ENCODE measurements at regions not wholly inside any gene's neighbourhood (a gene's known extent, or its start where the extent isn't known, plus 50 kb on each side); places are given as distances from the start of the nearest gene placed in this dataset.
"Not testable (repeated sequence)": the region's sequence is repeated elsewhere in the genome, so short reads cannot be mapped to it uniquely, and the experiment has no call there.

DNA sequence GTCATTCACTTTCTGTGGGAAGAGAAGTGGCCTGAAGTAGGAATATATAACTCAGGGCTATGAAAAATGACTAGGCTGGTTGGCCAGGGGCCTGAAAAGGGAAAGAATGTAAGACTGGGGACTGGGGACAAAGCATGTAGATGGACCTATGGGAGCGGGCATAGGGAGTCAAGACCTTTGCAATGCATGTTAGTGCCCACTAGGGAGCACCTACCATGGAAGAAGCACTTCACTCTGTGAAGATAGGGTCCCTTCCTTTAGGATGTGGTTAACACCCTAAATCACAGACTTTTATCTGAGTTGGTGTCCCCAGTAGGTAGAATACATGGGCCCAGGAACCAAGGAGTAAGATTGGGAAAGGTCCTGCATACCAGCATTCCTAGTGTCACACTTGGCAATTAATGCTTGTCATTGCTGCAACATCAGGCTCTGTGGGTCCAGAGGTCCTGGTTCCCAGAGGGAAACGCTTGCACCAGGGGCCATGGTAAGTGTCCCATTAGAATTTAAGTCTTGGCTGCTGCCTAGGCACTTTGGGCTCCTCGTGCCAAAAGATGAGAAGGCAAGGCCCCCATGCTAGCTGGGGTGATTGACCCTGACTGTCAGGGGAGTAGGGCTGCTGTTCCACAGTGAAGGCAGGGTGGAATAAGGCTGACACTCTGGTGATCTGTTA lies 79.6 kb downstream of the CRYGS start:
- H3K4me3 ChIP-seq (ENCODE audit: low read length): no peak overlapping the region
- no peak for TF ChIP-seq ZNF274 (IDR thresholded peaks at IDR 0.05; ENCODE audit: low read depth, low read length)

DNA sequence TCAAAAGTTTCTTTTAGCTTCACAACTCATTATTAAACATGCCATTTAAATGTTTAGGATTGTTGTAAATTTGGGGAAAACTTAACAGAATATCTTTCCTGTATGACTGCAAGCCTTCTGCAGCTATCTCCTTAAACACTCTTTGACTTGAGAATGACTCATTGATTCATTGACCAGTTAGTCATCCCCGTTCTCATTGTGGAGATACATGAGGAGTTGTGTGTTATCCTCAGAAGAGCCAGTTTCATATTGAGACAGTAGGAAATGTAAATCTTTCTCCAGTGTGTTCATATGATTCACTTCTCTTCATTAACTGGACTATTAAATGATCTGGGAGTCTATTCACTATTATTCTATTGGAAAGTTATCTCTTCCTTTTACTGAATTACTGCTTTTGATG lies 83.0 kb downstream of the CRYGS start:
- TF ChIP-seq ZNF274 (IDR thresholded peaks at IDR 0.05; ENCODE audit: low read depth, low read length): no peak
- no peak overlapping the region for H3K4me3 ChIP-seq (ENCODE audit: low read length)

- H3K4me3 ChIP-seq (ENCODE audit: low read length): no peak overlapping the region
- TF ChIP-seq ZNF274 (IDR thresholded peaks at IDR 0.05; ENCODE audit: low read depth, low read length): no peak
These were observed 85.1 kb downstream of the CRYGS start for GRCh38 chr3:186459108-186459467.

DNA sequence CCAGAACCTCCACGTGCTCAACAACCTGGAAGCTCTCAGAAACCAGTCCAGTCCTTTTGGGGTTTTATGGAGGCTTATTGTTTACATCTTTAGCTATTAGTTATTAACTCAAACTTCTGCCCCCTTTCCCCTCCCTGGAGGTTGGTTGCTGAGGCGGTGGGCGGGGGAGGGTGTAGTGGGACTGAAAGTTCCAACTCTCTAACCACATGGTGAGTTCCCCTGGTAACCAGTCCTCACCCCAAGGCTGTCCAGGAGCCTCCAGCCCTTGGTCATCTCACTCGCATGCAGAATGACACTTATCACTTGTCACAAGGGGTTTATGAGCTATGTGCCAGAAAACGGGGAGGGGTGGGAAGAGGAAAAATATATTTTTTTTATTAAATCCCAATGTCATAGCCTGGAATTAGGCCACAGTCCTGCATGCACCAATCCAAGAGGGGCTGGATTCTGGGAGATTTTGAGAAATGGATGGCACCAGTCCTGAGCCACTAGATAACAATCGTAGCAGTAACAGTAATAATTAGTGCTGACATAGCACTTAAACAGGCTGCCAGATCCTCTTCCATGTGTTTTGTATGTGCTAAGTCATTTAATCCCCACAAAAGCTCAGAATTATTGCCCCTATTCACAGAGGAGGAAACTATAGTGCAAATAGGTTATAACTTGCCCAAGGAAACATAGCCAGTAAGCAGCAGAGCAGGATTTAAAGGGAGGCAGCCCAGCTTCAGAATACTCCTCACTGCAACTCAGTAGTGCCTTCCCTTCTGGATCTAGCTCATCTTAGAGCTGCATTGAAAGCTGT lies 85.7 kb downstream of the CRYGS start:
- TF ChIP-seq ZNF274 (IDR thresholded peaks at IDR 0.05; ENCODE audit: low read depth, low read length): no peak
- no peak overlapping the region for H3K4me3 ChIP-seq (ENCODE audit: low read length)

- no peak overlapping the region for H3K4me3 ChIP-seq (ENCODE audit: low read length)
- TF ChIP-seq ZNF274 (IDR thresholded peaks at IDR 0.05; ENCODE audit: low read depth, low read length): no peak
These were observed 86.9 kb downstream of the CRYGS start for GRCh38 chr3:186457236-186457635.

- TF ChIP-seq ZNF274 (IDR thresholded peaks at IDR 0.05; ENCODE audit: low read depth, low read length): no peak
These were observed 87.4 kb downstream of the CRYGS start for GRCh38 chr3:186456731-186457191.

GRCh38 chr3:186454881-186455703 lies 89.1 kb downstream of the CRYGS start:
- no peak overlapping the region for H3K4me3 ChIP-seq (ENCODE audit: low read length)
- no peak for TF ChIP-seq ZNF274 (IDR thresholded peaks at IDR 0.05; ENCODE audit: low read depth, low read length)

More at GRCh38 chr3:186456731-186457191, 87.4 kb downstream of the CRYGS start:
- H3K4me3 ChIP-seq (ENCODE audit: low read length): no peak overlapping the region

GRCh38 chr3:186453531-186453930 lies 90.6 kb downstream of the CRYGS start:
- no peak overlapping the region for H3K4me3 ChIP-seq (ENCODE audit: low read length)
- no peak for TF ChIP-seq ZNF274 (IDR thresholded peaks at IDR 0.05; ENCODE audit: low read depth, low read length)

GRCh38 chr3:186452517-186452916 lies 90.5 kb upstream of the DGKG start:
- no peak for TF ChIP-seq ZNF274 (IDR thresholded peaks at IDR 0.05; ENCODE audit: low read depth, low read length)

GRCh38 chr3:186451371-186451770 lies 89.3 kb upstream of the DGKG start:
- TF ChIP-seq ZNF274 (IDR thresholded peaks at IDR 0.05; ENCODE audit: low read depth, low read length): no peak
- H3K4me3 ChIP-seq (ENCODE audit: low read length): no peak overlapping the region

More at GRCh38 chr3:186452517-186452916, 90.5 kb upstream of the DGKG start:
- no peak overlapping the region for H3K4me3 ChIP-seq (ENCODE audit: low read length)

DNA sequence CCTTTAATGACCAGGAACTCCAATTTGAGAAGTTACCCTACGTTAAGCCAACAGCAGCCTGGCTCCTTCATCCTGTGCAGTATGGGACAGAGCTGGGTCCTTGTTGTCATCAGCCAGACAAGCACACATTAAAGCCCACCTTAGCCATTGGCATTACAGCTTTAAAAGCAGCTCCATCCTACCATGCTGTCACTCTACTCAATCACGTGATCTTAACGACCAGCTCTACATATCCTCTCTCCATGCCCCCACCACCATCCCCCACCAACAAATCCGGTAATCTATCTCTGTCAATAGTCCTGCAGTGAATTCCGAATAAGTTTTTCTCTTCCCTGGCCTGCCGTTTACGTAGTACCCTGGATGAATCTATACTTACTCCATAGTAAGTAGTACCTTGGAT lies 82.9 kb upstream of the DGKG start:
- no peak for TF ChIP-seq ZNF274 (IDR thresholded peaks at IDR 0.05; ENCODE audit: low read depth, low read length)
- H3K4me3 ChIP-seq (ENCODE audit: low read length): no peak overlapping the region

GRCh38 chr3:186444288-186444687 lies 82.3 kb upstream of the DGKG start:
- no peak overlapping the region for H3K4me3 ChIP-seq (ENCODE audit: low read length)
- TF ChIP-seq ZNF274 (IDR thresholded peaks at IDR 0.05; ENCODE audit: low read depth, low read length): no peak

DNA sequence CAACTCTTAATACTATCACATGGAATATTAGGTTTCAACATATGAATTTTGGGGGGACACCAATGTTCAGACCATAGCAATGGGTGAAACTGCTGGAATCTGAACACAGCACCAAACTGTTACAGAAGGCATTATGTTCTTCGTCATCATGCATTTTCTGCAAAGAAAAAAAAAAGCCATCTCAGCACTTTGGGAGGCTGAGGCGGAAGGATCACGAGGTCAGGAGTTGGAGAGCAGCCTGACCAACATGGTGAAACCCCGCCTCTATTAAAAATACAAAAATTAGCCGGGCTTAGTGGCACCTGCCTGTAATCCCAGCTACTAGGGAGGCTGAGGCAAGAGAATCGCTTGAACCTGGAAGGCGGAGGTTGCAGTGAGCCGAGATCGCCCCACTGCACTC lies 80.9 kb upstream of the DGKG start:
- not testable (repeated sequence) for H3K4me3 ChIP-seq (ENCODE audit: low read length)

- H3K4me3 ChIP-seq (ENCODE audit: low read length): no peak overlapping the region
- no peak for TF ChIP-seq ZNF274 (IDR thresholded peaks at IDR 0.05; ENCODE audit: low read depth, low read length)
These were observed 80.1 kb upstream of the DGKG start for GRCh38 chr3:186442162-186442561.

Measured in GM08714 (cell line).